CD4-positive, alpha-beta T cell treated with Interferon gamma for 1 hour (primary cell): ENCODE measurements at regions not wholly inside any gene's neighbourhood (a gene's known extent, or its start where the extent isn't known, plus 50 kb on each side); places are given as distances from the start of the nearest gene placed in this dataset.
"Not testable (repeated sequence)": the region's sequence is repeated elsewhere in the genome, so short reads cannot be mapped to it uniquely, and the experiment has no call there.

Experiments used
- DNase-seq: peaks from one replicate; pipeline ENCODE4 v3.0.0-alpha.2; 2020

GRCh38 chr22:22697377-22698117, 53.1 kb downstream of the GGTLC2 start:
- DNase-seq: no peak

- no peak for DNase-seq
These were observed 53.9 kb downstream of the GGTLC2 start for GRCh38 chr22:22698263-22698750.

- no peak for DNase-seq
These were observed 56.2 kb downstream of the GGTLC2 start for GRCh38 chr22:22700631-22701030.

DNA sequence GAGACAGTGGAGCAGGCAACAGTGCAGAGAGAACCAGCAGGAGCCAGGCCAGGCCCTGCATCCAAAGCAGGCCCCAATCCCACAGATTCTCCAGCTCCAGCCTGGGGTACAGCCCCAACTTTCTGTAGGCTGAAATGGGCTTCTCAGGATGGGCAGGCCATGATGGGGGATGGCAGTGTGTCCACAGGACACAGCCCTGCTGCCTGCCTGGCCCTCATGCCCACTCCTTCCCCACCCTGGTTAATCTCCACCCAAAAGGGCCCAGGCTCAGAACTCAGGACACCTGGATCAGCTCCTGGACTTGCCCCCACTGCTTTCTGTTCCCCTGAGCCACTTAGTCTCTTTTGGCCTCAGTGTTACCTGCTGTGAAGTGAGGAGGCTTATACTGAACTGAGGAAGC, 57.1 kb downstream of the GGTLC2 start:
- DNase-seq: not testable (repeated sequence)

DNA sequence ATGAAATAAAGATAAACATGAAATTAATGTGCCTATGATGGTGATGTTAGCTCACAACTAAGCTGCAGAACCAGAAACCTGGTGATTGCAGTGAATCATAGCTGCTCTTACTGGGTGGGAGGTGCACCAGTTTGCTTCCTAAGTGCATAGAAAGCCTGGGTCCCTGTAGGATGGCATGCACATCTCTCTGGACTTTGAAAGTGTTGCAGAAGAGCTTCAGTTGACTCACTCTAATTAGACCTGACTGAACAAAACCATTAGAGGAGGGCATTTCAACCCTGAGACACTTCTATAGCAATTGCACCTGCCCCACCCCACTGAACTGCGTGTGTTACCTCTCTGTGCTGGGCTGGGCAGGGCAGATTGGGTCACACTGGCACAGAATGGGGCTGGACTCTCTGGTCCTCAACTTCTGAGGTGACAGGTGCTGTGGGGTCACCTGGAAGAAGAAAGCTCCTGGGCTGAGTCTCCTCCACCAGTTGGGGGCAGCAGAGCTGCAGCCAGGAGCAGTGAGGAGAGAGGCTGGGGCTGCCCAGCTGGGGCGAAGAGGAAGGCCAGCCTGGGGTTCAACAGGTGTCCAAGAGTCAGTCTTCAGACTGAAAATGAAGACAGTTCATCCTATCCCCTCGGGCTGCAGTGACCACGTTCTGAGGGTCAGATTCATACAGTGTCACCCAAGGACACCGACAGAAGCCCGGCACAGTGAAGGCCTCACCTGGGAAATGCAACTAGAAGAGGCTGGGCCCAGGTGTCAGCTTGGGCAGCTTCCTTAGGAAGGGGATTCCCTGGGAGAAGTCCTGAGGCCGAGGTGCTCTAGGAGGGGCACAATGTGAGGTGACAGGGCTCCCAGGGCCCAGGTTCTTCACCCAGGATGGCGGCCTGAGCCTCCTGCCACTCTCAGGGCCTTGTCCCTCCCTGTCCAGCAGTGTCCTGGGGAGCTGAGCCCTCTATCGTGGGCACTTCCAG, 58.1 kb downstream of the GGTLC2 start:
- DNase-seq: no peak

GRCh38 chr22:22703203-22703570, 58.8 kb downstream of the GGTLC2 start:
- DNase-seq: no peak

DNA sequence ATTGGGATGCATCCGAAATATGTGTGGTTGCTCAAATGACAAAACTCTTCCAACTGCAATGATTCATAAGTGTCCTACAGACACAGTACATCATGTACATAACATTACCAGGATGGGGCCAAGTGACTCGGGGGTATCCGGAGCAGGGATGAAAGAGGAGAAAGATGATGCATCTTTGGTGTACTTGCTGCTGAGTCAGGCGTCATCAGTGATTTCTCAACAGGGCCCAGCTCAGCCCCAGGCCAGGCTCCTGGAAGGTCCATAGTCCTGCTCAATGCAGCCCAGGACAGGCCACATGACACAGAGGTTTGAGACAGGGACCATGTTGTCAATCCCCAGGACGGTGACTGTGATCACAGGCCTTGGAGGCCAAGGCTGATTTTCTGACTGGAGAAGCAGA, 59.3 kb downstream of the GGTLC2 start:
- no peak for DNase-seq

DNA sequence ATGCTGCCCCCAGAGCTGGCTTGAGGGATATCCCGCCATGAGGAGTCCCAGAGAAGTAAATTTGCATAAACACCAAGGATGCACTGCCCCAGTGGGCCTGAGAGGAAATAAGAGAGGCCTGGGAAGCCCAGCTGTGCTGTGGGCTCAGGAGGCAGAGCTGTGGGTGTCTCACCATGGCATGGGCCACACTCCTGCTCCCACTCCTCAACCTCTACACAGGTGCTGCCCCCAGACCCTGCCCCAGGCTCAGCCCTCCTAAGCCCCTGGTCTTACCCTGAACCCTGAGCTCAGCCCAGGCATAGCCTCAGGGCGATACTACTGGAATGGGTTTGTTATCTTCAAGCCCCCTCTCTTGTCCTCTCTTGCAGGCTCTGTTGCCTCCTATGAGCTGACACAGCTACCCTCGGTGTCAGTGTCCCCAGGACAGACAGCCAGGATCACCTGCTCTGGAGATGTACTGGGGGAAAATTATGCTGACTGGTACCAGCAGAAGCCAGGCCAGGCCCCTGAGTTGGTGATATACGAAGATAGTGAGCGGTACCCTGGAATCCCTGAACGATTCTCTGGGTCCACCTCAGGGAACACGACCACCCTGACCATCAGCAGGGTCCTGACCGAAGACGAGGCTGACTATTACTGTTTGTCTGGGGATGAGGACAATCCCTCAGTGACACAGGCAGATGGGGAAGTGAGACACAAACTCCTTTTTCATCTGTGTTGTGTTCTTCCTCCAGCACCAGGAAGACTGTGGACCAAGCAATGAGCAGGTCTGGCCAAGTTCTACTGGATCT, 59.9 kb downstream of the GGTLC2 start:
- DNase-seq: no peak

DNA sequence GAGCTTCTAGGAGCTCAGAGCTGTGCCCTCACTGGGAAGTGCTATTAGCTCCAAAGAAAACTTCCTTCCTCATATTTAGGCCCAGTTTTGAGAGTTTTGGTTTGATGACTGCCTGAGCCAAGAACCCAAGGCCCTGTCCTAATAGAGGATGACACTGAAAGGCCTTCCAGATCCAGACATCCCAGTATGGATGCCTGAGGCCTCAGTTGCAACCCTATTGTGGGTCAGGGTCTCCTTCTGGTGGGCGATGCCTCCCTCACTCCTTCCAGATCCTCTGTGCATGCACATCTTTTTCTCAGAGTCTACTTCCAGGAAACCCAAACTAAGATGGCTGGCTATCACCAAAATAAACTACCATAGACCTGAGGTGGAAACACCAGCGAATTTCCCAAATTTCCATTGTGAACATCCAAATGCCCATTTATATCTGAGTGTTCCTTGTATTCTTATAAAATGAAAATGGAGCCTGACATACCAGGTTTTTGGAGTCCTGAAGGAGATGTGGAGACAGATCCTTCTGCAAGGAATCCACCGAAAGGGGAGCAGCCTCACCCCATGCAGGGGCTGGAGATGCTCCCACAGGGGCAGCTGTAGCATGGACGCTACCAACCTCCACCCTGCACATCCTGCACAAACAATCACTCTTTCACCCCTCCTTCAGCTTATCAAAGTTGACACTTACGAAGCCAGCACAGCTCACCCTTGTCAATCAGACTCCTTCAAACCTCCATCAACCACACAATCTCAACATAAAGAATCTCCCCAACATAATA, 61.1 kb downstream of the GGTLC2 start:
- DNase-seq: no peak

DNA sequence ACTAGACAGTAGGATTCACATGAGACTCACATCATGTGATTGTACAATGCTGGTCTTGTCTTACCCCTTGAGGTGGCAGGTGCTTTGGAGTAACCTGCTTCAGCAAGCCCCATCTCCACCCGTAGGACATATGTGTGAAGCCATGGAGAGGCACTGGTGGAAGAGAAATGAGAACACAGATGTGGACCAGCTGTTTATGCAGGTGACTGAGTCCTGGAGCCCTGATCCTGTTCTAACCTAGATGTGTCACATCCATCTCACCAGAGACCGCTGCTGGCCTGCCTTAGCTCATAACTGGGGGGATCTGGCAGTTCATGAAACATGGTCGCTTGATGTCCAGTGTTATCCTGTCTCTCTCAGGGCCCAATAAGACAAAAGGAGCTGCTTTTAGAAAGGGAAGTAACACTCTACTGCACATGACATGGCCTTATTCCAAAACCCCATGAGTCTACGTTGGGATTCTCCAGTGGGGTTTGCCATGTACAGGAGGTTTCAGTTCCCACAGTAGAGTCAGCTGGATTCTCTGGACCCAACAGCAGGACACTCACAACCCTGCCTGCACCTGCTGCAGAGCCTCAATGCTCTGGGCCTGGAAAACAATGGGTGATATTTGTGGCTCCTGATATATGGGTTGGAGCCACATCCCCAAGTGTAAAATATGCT, 62.0 kb downstream of the GGTLC2 start:
- DNase-seq: no peak

DNA sequence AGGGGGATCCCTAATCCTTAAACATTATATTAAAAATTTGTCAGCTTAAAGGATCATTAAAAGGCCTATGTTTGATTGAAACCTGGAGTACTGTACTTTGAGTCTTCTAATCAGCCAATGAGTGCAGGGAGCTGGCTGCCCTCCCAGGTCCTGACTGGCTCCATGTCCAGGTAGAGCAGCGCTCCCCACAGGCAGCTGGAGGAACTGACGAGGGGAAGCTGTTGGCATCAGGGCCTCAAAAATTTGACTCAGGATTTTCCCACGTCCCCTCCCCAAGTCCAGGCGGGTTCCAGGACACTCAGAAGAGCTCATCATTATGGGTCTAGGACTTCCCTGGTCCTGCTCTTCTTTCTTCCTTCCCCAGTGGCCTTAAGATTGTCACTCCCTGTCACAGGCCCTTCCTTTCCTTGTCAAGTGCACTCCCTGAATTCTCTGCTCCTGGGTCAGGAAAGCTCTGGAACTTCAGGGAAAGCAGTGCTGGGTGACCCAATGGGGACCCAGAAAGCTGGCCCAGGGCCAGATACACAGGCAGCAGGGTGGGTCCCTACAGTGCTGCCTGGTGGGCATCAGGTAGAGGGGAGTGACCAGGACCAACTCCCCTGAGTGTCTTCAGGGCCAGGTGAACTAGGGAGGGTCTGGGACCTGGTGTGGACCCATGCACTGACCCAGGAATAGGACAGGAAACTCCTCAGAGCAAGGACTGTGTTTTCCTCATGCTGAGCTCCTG, 65.5 kb downstream of the GGTLC2 start:
- no peak for DNase-seq

GRCh38 chr22:22710719-22711531, 66.5 kb downstream of the GGTLC2 start:
- DNase-seq: peak; percentile 61

GRCh38 chr22:22711532-22711913, 67.1 kb downstream of the GGTLC2 start:
- DNase-seq: no peak

DNA sequence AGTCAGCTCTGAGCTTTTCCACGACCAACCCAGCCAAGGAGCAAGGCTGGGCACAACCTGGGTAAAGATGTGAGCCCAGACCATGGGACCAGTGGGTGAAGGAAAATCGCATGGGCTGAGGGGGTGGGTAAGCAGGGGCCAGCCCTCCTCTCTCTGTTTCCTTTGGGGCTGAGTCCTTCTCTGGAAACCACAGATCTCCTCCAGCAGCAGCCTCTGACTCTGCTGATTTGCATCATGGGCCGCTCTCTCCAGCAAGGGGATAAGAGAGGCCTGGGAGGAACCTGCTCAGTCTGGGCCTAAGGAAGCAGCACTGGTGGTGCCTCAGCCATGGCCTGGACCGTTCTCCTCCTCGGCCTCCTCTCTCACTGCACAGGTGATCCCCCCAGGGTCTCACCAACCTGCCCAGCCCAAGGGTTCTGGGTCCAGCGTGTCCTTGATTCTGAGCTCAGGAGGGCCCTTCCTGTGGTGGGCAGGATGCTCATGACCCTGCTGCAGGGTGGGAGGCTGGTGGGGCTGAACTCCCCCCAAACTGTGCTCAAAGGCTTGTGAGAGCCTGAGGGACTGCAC, 67.8 kb downstream of the GGTLC2 start:
- no peak for DNase-seq

DNA sequence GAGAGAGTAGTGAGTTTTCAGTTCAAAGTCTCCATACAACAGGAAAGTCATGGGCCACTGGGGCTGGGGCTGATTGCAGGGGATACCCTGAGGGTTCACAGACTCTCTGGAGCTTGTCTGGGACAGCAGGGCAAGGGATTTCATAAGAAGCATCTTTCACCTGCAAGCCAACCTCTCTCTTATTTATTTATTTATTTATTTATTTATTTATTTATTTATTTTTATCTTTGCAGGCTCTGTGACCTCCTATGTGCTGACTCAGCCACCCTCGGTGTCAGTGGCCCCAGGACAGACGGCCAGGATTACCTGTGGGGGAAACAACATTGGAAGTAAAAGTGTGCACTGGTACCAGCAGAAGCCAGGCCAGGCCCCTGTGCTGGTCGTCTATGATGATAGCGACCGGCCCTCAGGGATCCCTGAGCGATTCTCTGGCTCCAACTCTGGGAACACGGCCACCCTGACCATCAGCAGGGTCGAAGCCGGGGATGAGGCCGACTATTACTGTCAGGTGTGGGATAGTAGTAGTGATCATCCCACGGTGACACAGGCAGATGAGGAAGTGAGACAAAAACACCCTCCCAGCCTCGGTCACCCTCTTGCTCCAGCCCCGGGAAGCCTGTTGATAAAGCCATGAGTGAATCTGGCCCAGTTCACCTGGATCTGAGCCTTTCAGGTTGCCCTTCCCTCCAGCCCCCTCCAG, 68.4 kb downstream of the GGTLC2 start:
- no peak for DNase-seq

GRCh38 chr22:22713416-22713815, 69.0 kb downstream of the GGTLC2 start:
- DNase-seq: no peak

DNA sequence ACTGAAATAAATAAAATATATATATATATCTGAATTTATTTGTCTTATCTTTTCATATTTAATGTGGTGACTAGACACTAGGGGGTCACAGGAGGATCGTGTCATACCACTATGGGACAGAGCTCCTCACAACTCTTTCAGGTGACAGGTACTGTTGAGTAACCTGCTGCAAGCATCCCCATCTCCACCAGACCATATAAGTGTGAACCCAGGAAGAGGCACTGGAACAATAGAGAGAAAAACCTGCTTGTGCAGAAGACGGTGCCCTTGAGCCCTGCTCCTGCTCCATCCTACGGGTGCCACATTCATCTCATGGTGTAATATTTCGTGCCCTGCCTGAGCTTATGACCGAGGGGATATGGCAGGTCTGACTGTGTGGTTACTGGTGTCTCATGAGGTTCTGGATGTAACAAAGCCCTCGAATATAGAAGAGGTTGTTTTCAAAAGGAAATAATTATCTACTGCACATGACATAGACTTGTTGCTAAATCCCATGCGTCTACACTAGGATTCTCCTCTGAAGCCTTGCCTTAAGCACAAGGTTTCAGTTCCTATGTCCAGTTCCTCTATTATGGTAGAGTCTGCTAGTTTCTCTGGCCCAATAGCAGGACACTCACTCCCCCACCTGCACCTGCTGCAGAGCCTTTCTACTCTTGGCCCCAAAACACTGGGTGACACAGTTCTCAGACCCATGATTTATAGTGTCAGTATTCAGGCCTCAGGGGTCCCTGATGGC, 70.4 kb downstream of the GGTLC2 start:
- DNase-seq: no peak

GRCh38 chr22:22716136-22716665, 71.8 kb downstream of the GGTLC2 start:
- DNase-seq: no peak
